ENCODE measurements at regions not wholly inside any gene's neighbourhood (a gene's known extent, or its start where the extent isn't known, plus 50 kb on each side); places are given as distances from the start of the nearest gene placed in this dataset.
"Not testable (repeated sequence)": the region's sequence is repeated elsewhere in the genome, so short reads cannot be mapped to it uniquely, and the experiment has no call there.

GRCh38 chr12:128026696-128027574, 240.0 kb upstream of the TMEM132C start:
- no peak overlapping the region for H3K4me3 ChIP-seq (ENCODE audit: low read length)
- DNase-seq (ENCODE audit: low read depth), result no peak
- no peak for TF ChIP-seq CTCF (conservative IDR thresholded peaks at IDR 0.05; ENCODE audit: low read length)

DNA sequence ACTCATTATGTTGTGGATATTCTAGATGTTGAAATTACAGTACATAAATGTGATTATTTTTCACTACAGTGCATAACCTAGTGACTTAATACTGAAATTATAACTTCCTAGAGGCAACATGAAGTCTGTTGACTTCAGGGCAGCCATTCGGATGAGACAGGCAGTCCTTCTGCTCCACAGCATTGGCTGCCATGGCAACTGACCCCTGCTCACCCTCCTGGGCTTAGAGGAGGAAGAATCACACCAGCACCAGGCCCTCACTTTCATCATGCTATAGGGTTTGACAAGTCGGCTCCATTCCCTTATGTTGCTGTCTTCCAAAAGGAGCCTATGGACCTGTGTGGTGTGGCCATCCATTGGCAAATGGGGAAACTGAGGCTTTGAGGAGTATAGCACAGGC, 233.5 kb upstream of the TMEM132C start:
- H3K4me3 ChIP-seq (ENCODE audit: low read length), result no peak overlapping the region
- TF ChIP-seq CTCF (conservative IDR thresholded peaks at IDR 0.05; ENCODE audit: low read length), result no peak
- no peak for DNase-seq (ENCODE audit: low read depth)

- TF ChIP-seq CTCF (conservative IDR thresholded peaks at IDR 0.05; ENCODE audit: low read length), result no peak
- DNase-seq (ENCODE audit: low read depth), result no peak
Observed at GRCh38 chr12:128040971-128041370, 226.0 kb upstream of the TMEM132C start.

GRCh38 chr12:128042283-128042682, 224.7 kb upstream of the TMEM132C start:
- DNase-seq (ENCODE audit: low read depth); H3K4me3 ChIP-seq (ENCODE audit: low read length): not testable (repeated sequence)

More at GRCh38 chr12:128040971-128041370, 226.0 kb upstream of the TMEM132C start:
- no peak overlapping the region for H3K4me3 ChIP-seq (ENCODE audit: low read length)

GRCh38 chr12:128042825-128043224, 224.1 kb upstream of the TMEM132C start:
- no peak overlapping the region for H3K4me3 ChIP-seq (ENCODE audit: low read length)
- no peak for TF ChIP-seq CTCF (conservative IDR thresholded peaks at IDR 0.05; ENCODE audit: low read length)
- DNase-seq (ENCODE audit: low read depth), result no peak

- no peak overlapping the region for H3K4me3 ChIP-seq (ENCODE audit: low read length)
- TF ChIP-seq CTCF (conservative IDR thresholded peaks at IDR 0.05; ENCODE audit: low read length), result no peak
- DNase-seq (ENCODE audit: low read depth), result no peak
Observed at GRCh38 chr12:128043317-128043716, 223.7 kb upstream of the TMEM132C start.

GRCh38 chr12:128047266-128048060, 219.5 kb upstream of the TMEM132C start:
- TF ChIP-seq CTCF (conservative IDR thresholded peaks at IDR 0.05; ENCODE audit: low read length), result no peak
- DNase-seq (ENCODE audit: low read depth), result no peak
- H3K4me3 ChIP-seq (ENCODE audit: low read length), result no peak overlapping the region

Measured in AG10803 (cell line).